HG03558 (cell line): ENCODE measurements at regions not wholly inside any gene's neighbourhood (a gene's known extent, or its start where the extent isn't known, plus 50 kb on each side); places are given as distances from the start of the nearest gene placed in this dataset.
"Not testable (repeated sequence)": the region's sequence is repeated elsewhere in the genome, so short reads cannot be mapped to it uniquely, and the experiment has no call there.

ENCODE experiments used
- ATAC-seq: cut with Tn5 transposase; IDR thresholded peaks from one replicate; pipeline ENCODE4 v1.9.1; 2021; ENCODE audit warnings: moderate number of reproducible peaks; ENCODE audit not compliant: unreplicated experiment; ENCODE audit errors: extremely low read depth

DNA sequence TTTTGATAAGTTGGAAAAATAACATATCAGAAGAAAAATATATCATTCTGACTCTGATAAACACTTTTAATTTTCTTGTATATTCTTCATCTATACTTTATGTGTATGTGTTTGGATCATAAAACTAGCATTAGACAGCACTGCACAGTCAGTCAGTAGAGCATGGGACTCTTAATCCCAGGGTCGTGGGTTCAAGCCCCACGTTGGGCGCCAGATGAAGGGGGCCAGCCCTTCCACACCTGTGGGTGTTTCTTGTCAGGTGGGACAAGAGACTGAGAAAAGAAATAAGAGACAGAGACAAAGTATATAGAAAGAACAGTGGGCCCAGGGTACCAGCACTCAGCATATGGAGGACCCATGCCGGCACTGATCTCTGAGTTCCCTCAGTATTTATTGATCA lies 546.0 kb upstream of the NR2F2 start:
- no peak for ATAC-seq

DNA sequence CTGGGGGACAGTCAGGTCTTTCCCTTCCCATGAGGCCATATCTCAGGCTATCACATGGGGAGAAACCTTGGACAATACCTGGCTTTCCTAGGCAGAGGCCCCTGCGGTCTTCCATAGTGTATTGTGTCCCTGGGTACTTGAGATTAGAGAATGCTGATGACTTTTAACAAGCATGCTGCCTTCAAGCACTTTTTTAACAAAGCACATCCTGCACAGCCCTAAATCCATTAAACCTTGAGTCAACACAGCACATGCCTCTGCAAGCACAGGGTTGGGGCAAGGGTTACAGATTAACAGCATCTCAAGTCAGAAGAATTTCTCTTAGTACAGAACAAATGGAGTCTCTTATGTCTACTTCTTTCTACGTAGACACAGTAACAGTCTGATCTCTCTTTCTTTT lies 545.2 kb upstream of the NR2F2 start:
- ATAC-seq = not testable (repeated sequence)

DNA sequence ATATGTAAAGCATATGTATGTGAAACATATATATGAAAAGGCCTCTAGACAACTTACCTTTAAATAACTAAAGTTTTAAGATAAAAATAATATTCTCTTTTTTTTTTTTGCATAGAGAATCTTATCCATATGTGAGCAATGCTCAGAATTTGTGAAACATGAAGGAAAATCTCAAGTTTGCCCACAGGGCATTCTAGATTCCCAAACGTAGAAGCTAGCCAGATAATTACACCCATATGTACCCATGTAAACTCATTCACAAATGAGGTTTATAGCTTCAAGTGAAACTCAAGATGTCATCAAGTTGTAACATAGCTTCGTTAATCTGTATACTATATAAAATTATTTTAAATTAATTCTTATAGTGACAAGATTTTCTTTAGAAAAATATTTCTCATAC lies 537.3 kb upstream of the NR2F2 start:
- no peak for ATAC-seq

DNA sequence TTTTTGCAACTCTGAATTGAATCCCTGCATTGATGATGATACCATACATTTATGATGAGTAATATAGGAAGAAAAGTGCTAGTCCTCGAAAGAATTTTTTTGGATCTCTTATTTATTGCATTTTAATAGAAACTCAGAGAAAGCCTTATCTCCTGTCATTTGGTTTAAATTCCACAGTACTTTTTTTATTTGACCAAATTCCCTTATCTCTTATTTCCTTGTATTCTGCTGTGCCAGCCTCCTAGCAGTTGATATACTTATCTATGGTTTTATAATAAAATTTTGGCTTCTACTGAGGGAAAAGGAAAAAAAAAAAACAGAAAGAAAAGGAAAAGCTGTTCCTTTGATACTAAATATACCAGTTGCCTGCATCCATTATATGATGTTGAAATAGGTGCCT lies 535.1 kb upstream of the NR2F2 start:
- ATAC-seq = no peak

DNA sequence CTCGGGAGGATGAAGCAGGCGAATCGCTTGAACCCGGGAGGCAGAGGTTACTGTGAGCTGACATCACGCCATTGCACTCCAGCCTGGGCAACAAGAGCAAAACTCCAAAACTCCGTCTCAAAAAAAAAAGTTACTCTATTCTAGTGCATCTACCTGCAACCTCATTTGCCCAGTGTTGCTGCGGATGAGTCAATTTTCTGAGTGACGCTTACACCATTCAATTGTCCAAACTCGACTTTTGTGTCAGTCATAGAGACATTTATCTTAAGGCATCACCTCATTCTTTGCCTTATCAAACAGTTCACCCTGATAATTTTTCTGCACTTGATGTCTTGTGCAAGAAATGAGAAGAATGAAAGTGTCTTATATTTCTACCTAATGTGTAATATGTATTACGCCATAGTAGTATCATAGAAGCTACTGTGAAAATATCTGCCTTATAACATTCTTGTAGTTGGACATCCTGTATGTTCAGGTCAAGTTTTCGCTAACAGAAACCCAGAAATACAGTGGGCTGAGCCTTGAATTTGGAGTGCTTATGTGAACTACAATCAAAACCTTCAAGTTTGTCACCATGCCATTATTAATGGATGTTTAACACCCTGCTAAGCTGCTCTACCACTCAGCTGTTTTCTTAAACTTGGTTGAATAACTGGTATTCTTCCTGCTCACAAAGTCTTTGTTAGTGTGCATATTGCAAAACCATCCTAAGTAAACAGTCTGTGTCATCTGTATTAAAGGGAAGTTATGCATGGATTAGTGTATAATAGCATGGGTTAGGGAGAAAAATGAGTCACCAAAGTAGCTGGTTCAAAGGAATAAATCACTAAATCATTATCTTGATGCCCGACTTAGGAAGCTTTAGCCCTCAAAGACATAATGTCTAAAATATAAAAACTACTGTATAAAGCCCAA lies 531.0 kb upstream of the NR2F2 start:
- ATAC-seq = no peak

GRCh38 chr15:95804484-95804883 lies 526.0 kb upstream of the NR2F2 start:
- no peak for ATAC-seq

GRCh38 chr15:95812491-95812890 lies 518.0 kb upstream of the NR2F2 start:
- ATAC-seq = no peak

- no peak for ATAC-seq
These were observed 515.6 kb upstream of the NR2F2 start for GRCh38 chr15:95814908-95815307.

DNA sequence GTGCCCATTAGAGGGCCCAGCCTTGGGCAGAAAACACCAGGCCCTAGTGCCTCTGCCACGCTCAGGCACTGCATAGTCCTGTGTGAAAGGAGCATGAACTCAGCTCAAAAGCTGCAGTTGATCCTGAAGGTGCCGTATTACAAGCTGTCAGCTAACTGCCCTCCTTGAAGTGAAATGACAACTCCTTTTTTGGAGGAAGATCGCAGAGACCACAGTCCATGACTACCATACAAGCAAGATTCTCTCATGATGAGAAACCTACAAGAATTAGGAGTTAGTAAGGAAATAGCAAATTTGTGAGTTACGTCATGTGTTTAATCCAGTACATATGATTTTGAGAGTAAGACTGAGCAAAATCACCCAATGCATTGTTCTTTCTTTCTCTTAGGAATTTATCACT lies 513.9 kb upstream of the NR2F2 start:
- ATAC-seq = no peak

GRCh38 chr15:95822961-95823360 lies 507.5 kb upstream of the NR2F2 start:
- ATAC-seq = no peak

- ATAC-seq = no peak
These were observed 505.3 kb upstream of the NR2F2 start for GRCh38 chr15:95825208-95825607.

DNA sequence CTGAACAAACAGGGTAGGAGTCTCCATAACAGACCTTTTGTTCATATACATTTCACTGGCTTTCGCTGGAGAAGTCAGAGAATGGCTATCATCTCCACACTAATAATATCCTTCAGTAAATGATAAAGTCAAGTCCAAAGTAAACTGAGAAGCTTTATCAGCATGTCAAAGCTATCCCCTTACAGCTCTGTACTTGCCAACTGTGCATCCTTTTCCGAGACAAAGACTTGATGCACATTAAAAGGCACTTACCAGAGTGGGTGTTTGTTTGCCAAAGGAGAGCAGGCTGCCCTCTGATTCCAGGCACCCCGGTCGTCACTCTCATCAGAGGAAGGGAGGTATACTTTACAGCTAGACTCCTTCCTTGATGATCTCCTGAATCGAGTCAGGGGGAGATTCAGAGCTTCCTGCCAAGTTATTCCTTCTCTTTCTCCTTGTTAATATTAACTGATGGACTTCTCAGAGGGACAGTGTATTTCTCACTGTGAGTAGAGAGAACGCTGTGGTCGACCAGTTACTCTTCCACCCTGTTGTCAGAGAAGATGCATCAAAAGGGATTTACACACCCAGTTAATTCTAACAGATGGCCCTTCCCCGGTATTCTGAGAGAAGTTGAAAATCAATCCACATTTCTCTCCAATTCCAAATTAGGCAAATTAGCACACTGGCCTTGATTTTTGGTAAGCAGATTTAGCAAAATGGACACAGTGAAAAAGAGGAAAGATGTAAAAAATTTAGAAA lies 504.7 kb upstream of the NR2F2 start:
- ATAC-seq = no peak

GRCh38 chr15:95826412-95827195 lies 503.9 kb upstream of the NR2F2 start:
- ATAC-seq = no peak

- ATAC-seq = no peak
These were observed 501.4 kb upstream of the NR2F2 start for GRCh38 chr15:95829062-95829461.

DNA sequence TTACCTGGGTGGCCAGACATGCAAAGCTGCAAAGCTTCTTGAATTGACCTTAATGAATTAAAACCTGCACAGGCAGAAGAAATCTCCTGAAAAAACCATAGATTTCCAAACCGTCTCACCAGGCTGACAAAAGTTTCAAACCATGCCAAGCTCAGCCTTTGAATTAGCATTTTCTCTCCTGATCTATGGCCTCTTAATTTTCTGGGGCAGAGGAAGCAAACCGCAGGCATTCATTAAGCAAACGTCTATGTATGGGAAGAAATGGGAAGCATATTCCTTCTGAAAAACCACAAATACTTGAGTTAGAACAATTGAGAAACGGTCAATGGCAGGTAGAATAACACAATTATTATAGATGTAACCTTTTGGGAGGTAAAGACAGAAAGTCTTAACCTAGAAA lies 500.2 kb upstream of the NR2F2 start:
- no peak for ATAC-seq

DNA sequence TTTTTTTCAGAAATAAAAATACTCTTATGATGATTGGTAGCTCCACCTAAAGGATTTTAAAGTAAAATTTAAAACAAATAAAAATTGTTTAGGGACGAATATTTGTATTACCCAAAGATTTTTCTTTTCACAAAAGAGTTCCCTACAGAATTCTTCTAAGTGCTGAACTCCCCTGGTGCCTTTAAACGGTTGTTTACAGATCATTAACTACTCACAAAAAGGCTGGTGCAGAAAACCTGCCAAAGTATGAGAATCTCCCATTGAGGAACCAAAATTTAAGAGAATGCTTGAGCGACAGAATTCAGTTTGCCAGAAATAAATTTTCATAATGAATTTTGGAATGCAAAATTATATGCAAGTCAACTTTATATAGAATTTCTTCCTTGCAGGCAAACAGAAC lies 497.8 kb upstream of the NR2F2 start:
- ATAC-seq = no peak

DNA sequence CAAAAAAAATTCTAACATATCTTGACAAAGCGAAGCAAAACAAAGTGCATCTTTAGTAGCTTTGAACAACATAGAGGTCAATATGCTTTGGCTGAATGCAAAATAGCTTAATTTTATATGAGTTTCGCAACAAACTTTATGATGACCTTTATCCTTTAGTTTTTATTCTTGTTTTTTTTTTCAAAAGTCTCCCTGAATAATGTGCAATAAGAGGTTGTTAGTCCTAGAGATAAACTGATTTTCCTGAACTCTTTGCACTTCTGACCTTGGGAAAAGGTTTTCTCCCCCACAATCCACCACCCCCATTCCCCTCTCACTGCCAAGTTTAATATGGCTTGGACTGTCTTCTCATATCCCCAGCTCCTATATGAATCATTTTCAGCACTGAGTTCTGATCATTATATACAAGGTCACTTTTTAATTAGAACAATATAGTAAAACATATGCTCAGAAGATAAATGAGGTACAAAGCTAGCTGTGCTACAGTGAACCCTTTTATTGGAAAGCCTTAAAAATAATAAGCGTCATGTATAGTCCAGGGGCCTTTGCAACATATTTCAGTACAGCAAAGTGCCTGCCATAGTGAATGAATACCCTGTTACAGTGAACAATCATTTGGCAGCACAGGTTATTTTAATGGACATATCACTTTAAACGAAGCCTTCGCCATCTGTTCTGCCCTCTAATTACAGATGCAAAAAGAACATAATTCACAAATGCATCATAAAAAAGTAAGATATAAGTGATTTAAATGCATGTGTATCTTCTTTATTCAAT lies 496.3 kb upstream of the NR2F2 start:
- ATAC-seq = no peak

- no peak for ATAC-seq
These were observed 494.0 kb upstream of the NR2F2 start for GRCh38 chr15:95836536-95836935.

DNA sequence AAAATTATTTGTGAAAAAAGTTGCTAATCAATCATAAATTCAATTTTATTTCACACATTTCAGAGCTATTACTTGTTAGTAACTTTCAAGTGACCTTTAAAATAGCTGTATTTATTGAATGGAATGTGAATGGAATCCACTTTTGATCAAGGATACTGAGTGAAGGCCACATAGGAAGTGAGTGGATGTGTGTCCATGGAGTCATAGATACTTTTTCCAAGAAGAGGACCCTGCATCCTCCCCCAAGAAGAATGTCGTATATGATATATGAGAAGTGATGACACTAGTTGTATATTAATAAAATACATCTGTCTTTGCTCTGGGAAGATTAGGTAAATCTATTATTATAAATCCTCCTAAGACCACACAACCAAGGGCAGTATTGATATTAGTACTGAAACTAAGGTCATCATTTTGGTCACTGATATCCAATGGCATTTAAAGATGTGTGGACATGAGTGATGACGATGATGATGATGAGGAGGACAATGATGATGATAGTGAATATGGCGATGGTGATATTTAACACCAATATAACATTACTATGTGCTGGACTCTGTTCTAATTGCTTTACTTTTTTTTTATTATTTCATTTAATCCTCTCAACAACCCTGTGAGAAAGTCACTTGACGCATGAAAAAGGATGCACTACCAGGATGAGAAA lies 493.0 kb upstream of the NR2F2 start:
- ATAC-seq = no peak

DNA sequence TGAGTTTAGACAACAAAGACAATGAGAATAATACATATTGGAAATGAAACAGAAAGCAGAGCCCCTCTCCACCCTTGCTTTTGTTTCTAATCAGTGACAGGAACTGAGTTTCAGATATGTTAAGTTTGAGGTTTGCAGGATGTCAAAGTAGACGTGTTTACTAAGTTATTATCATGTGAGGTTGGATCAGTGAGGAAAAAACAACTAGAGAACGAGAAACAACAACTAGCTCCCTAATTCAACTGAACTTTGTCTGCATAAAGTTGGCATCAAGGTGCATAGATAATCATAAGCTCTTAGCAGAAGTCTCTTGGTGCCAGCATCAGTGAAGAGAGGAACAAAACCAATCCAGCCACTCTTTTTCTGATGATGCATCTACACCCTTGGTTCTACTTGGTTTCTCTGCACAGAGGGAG lies 491.1 kb upstream of the NR2F2 start:
- peak; percentile 84 for ATAC-seq
